ENCODE measurements at regions not wholly inside any gene's neighbourhood (a gene's known extent, or its start where the extent isn't known, plus 50 kb on each side); places are given as distances from the start of the nearest gene placed in this dataset.

DNA sequence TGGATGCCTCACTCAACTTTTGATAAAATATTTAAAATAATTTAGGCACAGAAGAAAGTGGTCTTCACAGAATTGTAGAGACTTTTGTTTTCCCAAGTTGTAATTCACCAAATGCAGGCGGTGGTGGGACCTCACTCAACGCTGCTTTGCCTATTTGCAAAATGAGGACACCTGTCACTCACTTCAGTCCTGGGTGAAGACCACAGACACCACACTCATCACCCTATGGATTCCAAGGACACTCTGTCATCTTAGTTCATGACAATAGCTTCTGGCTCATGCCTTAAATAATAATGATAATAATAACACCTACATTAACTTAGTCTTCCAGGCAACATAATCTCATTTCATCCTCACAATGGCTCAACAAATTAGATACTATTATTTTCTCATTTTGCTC is 234.4 kb downstream of the RNF152 start:
- no peak overlapping the region for H3K4me2 ChIP-seq (ENCODE audit: insufficient read depth, low read length)
- no peak overlapping the region for H2AFZ ChIP-seq (ENCODE audit: low read length)
- no peaks in the 10 kb centered on the region for H3K9me3 ChIP-seq (ENCODE audit: low read depth, low read length)
- no peak overlapping the region for H3K27ac ChIP-seq (ENCODE audit: low read depth, low read length)
- no peak overlapping the region for H3K4me3 ChIP-seq (ENCODE audit: insufficient read depth, low read length)
- TF ChIP-seq, protein P1, sequence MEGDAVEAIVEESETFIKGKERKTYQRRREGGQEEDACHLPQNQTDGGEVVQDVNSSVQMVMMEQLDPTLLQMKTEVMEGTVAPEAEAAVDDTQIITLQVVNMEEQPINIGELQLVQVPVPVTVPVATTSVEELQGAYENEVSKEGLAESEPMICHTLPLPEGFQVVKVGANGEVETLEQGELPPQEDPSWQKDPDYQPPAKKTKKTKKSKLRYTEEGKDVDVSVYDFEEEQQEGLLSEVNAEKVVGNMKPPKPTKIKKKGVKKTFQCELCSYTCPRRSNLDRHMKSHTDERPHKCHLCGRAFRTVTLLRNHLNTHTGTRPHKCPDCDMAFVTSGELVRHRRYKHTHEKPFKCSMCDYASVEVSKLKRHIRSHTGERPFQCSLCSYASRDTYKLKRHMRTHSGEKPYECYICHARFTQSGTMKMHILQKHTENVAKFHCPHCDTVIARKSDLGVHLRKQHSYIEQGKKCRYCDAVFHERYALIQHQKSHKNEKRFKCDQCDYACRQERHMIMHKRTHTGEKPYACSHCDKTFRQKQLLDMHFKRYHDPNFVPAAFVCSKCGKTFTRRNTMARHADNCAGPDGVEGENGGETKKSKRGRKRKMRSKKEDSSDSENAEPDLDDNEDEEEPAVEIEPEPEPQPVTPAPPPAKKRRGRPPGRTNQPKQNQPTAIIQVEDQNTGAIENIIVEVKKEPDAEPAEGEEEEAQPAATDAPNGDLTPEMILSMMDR (IDR thresholded peaks at IDR 0.05; ENCODE audit: extremely low read depth, low read depth, low read length) = no peak
- H4K20me1 ChIP-seq (ENCODE audit: insufficient read depth, low read length) = no peaks in the 10 kb centered on the region
- H3K36me3 ChIP-seq (ENCODE audit: insufficient read depth, low read length) = no peaks in the 10 kb centered on the region
- no peak for DNase-seq (ENCODE audit: insufficient read length, low spot score, missing footprints)
- H3K27me3 ChIP-seq (ENCODE audit: insufficient read depth, low read length) = no peaks in the 10 kb centered on the region
- H3K79me2 ChIP-seq (ENCODE audit: insufficient read depth, low read length) = no peaks in the 10 kb centered on the region
- H3K4me1 ChIP-seq (ENCODE audit: insufficient read depth, low read length) = no peaks in the 10 kb centered on the region

DNA sequence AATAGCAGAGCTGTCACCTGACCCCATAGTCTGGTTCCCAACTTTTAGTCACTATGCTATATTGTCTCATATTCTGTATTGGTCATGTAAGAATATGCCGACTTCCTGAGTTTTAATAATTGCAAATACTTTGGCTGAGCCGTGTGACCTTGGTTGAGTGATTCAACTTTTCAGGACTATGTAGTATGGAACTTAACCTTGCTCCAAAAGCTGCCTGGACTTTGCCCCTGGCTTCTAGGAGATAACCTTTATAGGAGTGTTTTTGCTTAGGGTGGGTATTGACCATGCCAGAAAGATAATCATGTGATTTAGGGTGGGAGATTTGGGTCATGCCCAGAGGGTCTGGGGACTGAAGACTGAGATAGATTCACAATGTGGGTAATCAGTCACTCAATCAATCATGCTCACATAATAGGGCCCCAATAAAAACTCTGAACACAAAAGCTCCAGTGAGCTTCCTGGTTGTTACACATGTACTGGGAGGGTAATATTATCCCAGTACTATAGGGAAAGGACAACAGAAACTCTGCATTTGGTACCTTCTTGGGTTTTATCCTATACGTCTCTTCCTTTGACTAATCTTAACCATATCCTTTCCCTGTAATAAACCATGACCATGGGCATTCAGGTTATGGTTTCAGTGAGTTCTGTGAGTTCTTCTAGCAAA is 235.6 kb downstream of the RNF152 start:
- TF ChIP-seq, protein P1 (IDR thresholded peaks at IDR 0.05; ENCODE audit: extremely low read depth, low read depth, low read length) = no peak
- H4K20me1 ChIP-seq (ENCODE audit: insufficient read depth, low read length) = no peaks in the 10 kb centered on the region
- H3K4me2 ChIP-seq (ENCODE audit: insufficient read depth, low read length) = no peak overlapping the region
- no peak overlapping the region for H3K27ac ChIP-seq (ENCODE audit: low read depth, low read length)
- H3K27me3 ChIP-seq (ENCODE audit: insufficient read depth, low read length) = no peaks in the 10 kb centered on the region
- DNase-seq (ENCODE audit: insufficient read length, low spot score, missing footprints) = no peak
- H3K4me1 ChIP-seq (ENCODE audit: insufficient read depth, low read length) = no peaks in the 10 kb centered on the region
- no peaks in the 10 kb centered on the region for H3K79me2 ChIP-seq (ENCODE audit: insufficient read depth, low read length)
- no peaks in the 10 kb centered on the region for H3K9me3 ChIP-seq (ENCODE audit: low read depth, low read length)
- H3K36me3 ChIP-seq (ENCODE audit: insufficient read depth, low read length) = no peaks in the 10 kb centered on the region
- no peak overlapping the region for H3K4me3 ChIP-seq (ENCODE audit: insufficient read depth, low read length)
- H2AFZ ChIP-seq (ENCODE audit: low read length) = no peak overlapping the region

DNA sequence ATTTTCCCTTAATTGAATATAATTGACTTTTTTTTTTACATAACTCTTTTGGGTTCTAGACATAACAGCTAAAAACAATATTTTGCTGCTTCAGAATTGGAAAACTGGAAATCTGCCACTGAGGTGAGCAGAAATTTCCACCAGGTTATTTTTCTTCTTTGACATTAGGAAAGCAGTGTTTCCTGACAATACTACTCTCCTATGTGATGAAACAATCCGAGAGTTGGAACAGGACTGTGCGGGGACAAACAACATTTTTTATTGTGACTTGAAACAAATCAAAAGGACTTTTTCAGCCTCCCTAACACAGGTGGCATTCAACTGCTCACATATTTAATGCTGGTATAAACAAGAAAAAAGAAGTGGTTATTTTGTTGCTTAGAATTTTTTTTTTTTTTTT is 237.2 kb downstream of the RNF152 start:
- Histone ChIP-seq H3K4me3 (ENCODE audit: insufficient read depth, low read length) (no peak overlapping the region), H3K27ac (ENCODE audit: low read depth, low read length) (no peak overlapping the region), H3K36me3 (ENCODE audit: insufficient read depth, low read length) (no peaks in the 10 kb centered on the region), H2AFZ (ENCODE audit: low read length) (no peak overlapping the region), H3K27me3 (ENCODE audit: insufficient read depth, low read length) (no peaks in the 10 kb centered on the region), H3K79me2 (ENCODE audit: insufficient read depth, low read length) (no peaks in the 10 kb centered on the region), H3K4me1 (ENCODE audit: insufficient read depth, low read length) (no peaks in the 10 kb centered on the region), H4K20me1 (ENCODE audit: insufficient read depth, low read length) (no peaks in the 10 kb centered on the region), H3K9me3 (ENCODE audit: low read depth, low read length) (no peaks in the 10 kb centered on the region), H3K4me2 (ENCODE audit: insufficient read depth, low read length) (no peak overlapping the region)
- TF ChIP-seq, protein P1 (IDR thresholded peaks at IDR 0.05; ENCODE audit: extremely low read depth, low read depth, low read length) = no peak
- no peak for DNase-seq (ENCODE audit: insufficient read length, low spot score, missing footprints)

DNA sequence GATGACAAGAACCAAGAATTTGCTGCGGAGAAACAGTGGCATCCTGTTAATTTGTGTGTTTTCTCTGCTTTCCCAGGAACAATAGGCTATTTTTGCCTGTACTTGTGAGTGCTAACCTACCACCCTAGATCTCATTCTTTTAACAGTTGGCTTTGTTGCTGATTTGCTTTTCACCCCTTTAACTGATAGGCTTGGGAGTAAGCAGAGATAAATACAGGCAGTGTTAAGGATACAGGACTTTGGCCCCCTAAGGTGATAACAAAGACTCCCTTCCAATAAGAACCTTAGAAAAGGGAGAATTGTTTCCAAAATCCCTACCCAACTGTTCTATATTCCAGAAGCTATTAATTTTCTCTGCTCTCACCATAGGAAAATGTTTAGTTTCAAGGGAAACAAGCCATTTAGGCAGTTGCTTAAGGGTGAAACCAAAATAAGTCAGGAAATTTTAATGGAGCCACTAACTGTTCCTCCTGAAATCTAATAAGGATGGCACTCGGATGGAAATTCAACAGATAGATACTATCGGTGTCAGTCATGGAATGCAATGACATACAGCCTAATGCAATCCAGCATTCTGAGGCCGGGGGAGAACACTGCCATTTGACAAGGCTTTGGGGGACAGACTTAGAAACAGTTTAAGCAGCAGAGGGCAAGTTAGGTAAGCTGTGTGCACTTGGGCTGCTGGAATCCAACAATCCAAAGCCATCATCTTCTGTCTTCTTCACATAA is 238.8 kb downstream of the RNF152 start:
- no peak overlapping the region for H3K27ac ChIP-seq (ENCODE audit: low read depth, low read length)
- no peaks in the 10 kb centered on the region for H3K27me3 ChIP-seq (ENCODE audit: insufficient read depth, low read length)
- H3K4me3 ChIP-seq (ENCODE audit: insufficient read depth, low read length) = no peak overlapping the region
- H3K79me2 ChIP-seq (ENCODE audit: insufficient read depth, low read length) = no peaks in the 10 kb centered on the region
- H4K20me1 ChIP-seq (ENCODE audit: insufficient read depth, low read length) = no peaks in the 10 kb centered on the region
- no peaks in the 10 kb centered on the region for H3K36me3 ChIP-seq (ENCODE audit: insufficient read depth, low read length)
- no peak for DNase-seq (ENCODE audit: insufficient read length, low spot score, missing footprints)
- no peak overlapping the region for H2AFZ ChIP-seq (ENCODE audit: low read length)
- no peaks in the 10 kb centered on the region for H3K9me3 ChIP-seq (ENCODE audit: low read depth, low read length)
- no peak overlapping the region for H3K4me2 ChIP-seq (ENCODE audit: insufficient read depth, low read length)
- no peaks in the 10 kb centered on the region for H3K4me1 ChIP-seq (ENCODE audit: insufficient read depth, low read length)
- TF ChIP-seq, protein P1 (IDR thresholded peaks at IDR 0.05; ENCODE audit: extremely low read depth, low read depth, low read length) = no peak
